GM12878 (cell line): ENCODE measurements at regions not wholly inside any gene's neighbourhood (a gene's known extent, or its start where the extent isn't known, plus 50 kb on each side); places are given as distances from the start of the nearest gene placed in this dataset.

Source experiments
- ATAC-seq: fragments of 200-7000 bp; cut with Tn5 transposase; 3 replicates; pipeline ENCODE4 v1.9.1; 2020; ENCODE audit warnings: mild to moderate bottlenecking, moderate library complexity
- BruUV-seq: library from RNA; stranded (reverse); fragments of 400-500 nt; replicated peaks from 2 replicates; lab custom pipeline; 2021; lab: Mats Ljungman, UMichigan
- CTCF ChIA-PET: fragments of 300-600 bp; sonication (Branson Sonifier 250); formaldehyde crosslinking; extraction: SDS; loops from one replicate; lab custom pipeline; 2021; ENCODE audit warnings: inconsistent platforms; lab: Yijun Ruan, JAX
- POLR2A ChIA-PET: fragments of 350-600 bp; formaldehyde crosslinking; extraction: SDS; loops from one replicate; lab custom pipeline; 2021; ENCODE audit warnings: inconsistent platforms; lab: Charles Lee
- RAD21 ChIA-PET: fragments of 300-600 bp; sonication (Branson Sonifier 250); formaldehyde crosslinking; loops from one replicate; lab custom pipeline; 2023; ENCODE audit warnings: antibody characterized with exemption; ENCODE audit not compliant: unreplicated experiment; lab: Charles Lee
- SMC1A ChIA-PET: fragments of 300-600 bp; sonication (Branson Sonifier 250); formaldehyde crosslinking; loops from one replicate; lab custom pipeline; 2023; ENCODE audit not compliant: unreplicated experiment, uncharacterized antibody; lab: Charles Lee
- DNase-seq: peaks from one replicate; pipeline ENCODE4 v3.0.0-alpha.2; 2011; ENCODE audit warnings: low read depth, low spot score
- FAIRE-seq: peaks from 3 replicates; lab custom pipeline; 2011; peaks lifted over from hg19 to GRCh38; lab: Jason Lieb, UNC
- H2AFZ ChIP-seq: 2 replicates; pipeline ENCODE4 v1.6.0; 2011; ENCODE audit warnings: low read depth, low read length, control low read depth; ENCODE audit not compliant: control insufficient read depth
- H3K27ac ChIP-seq: 2 replicates; pipeline ENCODE4 v1.5.1; 2011; ENCODE audit warnings: control low read depth; ENCODE audit not compliant: control insufficient read depth, insufficient read depth
- H3K27me3 ChIP-seq, 2 experiments: replicated peaks in 1 of 2; 2 replicates each; pipeline versions ENCODE4 v1.6.0 to v1.6.1; 2011; ENCODE audit warnings: low read length in 1 of 2; ENCODE audit not compliant: control insufficient read depth in 2 of 2, insufficient read depth in 2 of 2
- H3K36me3 ChIP-seq, 2 experiments: 2 replicates each; pipeline ENCODE4 v1.5.1; 2011; ENCODE audit warnings: low read length in 1 of 2; ENCODE audit not compliant: control insufficient read depth in 2 of 2, insufficient read depth in 2 of 2
- H3K4me1 ChIP-seq: 2 replicates; pipeline ENCODE4 v1.6.1; 2011; ENCODE audit warnings: mild to moderate bottlenecking, low read length, moderate library complexity, mixed read lengths; ENCODE audit not compliant: control insufficient read depth, insufficient read depth
- H3K4me2 ChIP-seq: 2 replicates; pipeline ENCODE4 v1.6.0; 2011; ENCODE audit warnings: control low read depth; ENCODE audit not compliant: control insufficient read depth, insufficient read depth
- H3K4me3 ChIP-seq: fragments of 200-600 bp; sonication (generic); 2 replicates; pipeline ENCODE4 v1.5.1; 2016
- H3K79me2 ChIP-seq: 2 replicates; pipeline ENCODE4 v1.6.0; 2011; ENCODE audit warnings: low read length; ENCODE audit not compliant: control insufficient read depth, insufficient read depth
- H3K9ac ChIP-seq: 2 replicates; pipeline ENCODE4 v1.8.0; 2011; ENCODE audit warnings: low read length, control low read depth, mixed read lengths; ENCODE audit not compliant: control insufficient read depth, insufficient read depth
- H3K9me3 ChIP-seq: replicated peaks from 3 replicates; pipeline ENCODE4 v1.5.1; 2011; ENCODE audit warnings: mild to moderate bottlenecking, low read length; ENCODE audit not compliant: control insufficient read depth, insufficient read depth
- H4K20me1 ChIP-seq: 2 replicates; pipeline ENCODE4 v1.6.0; 2011; ENCODE audit not compliant: control insufficient read depth, insufficient read depth
- EGR1 ChIP-seq, 2 experiments: IDR thresholded peaks; 1 replicate in 1 of 2; 2 replicates in 1 of 2; pipeline ENCODE4 v1.6.1; 2011 to 2012; ENCODE audit warnings: low read depth in 2 of 2, low read length in 2 of 2, borderline replicate concordance in 1 of 2, mild to moderate bottlenecking in 1 of 2, moderate library complexity in 1 of 2
- FOS ChIP-seq: IDR thresholded peaks from 3 replicates; pipeline ENCODE4 v1.6.1; 2011; ENCODE audit warnings: borderline replicate concordance; ENCODE audit not compliant: insufficient read length; ENCODE audit errors: extremely low read depth
- NFYA ChIP-seq: IDR thresholded peaks from 2 replicates; pipeline ENCODE4 v1.6.1; 2011; ENCODE audit warnings: low read depth, mild to moderate bottlenecking, low read length, improper control_type of control experiment, borderline replicate concordance
- NR2F1 ChIP-seq: fragments of 450-650 bp; conservative IDR thresholded peaks from 2 replicates; pipeline ENCODE4 v1.6.1; 2017; ENCODE audit warnings: mild to moderate bottlenecking
- PML ChIP-seq: IDR thresholded peaks from 2 replicates; pipeline ENCODE4 v1.6.1; 2012; ENCODE audit warnings: low read length, inconsistent platforms
- SMARCA5 ChIP-seq: fragments of 450-650 bp; IDR thresholded peaks from 2 replicates; pipeline ENCODE4 v1.6.1; 2017; ENCODE audit warnings: mild to moderate bottlenecking
- WGBS: methylation state at CpG from one replicate; pipeline ENCODE4 v1.1.6; 2016; ENCODE audit warnings: low lambda C conversion rate; ENCODE audit not compliant: insufficient replicate concordance, insufficient coverage; ENCODE audit errors: missing lambda C conversion rate; 5-methylcytosine and 5-hydroxymethylcytosine counted together
- in situ Hi-C: fragments of 300-500 bp; cut with MboI; formaldehyde crosslinking; loops from 9 replicates; pipeline ENCODE4 v1.14.3; 2018; ENCODE audit warnings: mixed read lengths
- intact Hi-C: fragments of 100-400 bp; cut with micrococcal nuclease; formaldehyde crosslinking; loops from one replicate; pipeline ENCODE4 v1.14.2; 2022; ENCODE audit not compliant: unreplicated experiment
- TF ChIP-seq, protein P1 (sequence below): fragments of 450-650 bp; IDR thresholded peaks from 2 replicates; pipeline ENCODE4 v1.6.1; 2017; ENCODE audit warnings: borderline replicate concordance
- TF ChIP-seq, protein P2 (sequence below): fragments of 450-650 bp; IDR thresholded peaks from 2 replicates; pipeline ENCODE4 v1.6.1; 2018; ENCODE audit warnings: borderline replicate concordance, mild to moderate bottlenecking; ENCODE audit not compliant: partially characterized antibody

DNA sequence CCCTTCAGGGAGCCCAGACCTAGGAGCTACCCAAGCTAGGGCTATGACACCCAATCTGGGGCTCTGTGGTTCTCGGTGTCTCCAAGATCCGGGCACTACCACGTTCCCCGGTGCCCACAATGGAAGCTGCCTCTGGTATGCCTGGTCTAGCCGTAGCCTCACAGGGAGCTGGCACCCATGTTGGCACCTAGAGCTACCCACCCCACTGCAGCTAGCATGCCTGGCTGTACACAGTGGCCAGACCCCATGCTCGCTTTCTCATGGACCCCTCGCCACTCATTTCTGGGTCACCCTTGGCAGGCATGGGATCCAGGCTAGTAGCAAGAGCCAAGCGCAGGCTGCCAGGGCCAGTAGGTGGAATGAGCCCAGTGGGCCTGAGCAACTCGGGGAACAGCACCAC is 109.0 kb downstream of the CYLC2 start:
- ATAC-seq (no peak), DNase-seq (no peak), FAIRE-seq (no peak)
- no peaks in the 10 kb centered on the region for H3K27me3 ChIP-seq
- no peaks in the 10 kb centered on the region for H3K79me2 ChIP-seq
- no peak overlapping the region for H3K4me2 ChIP-seq
- in situ Hi-C loops (no loop called here), intact Hi-C loops (no loop called here)
- SMC1A ChIA-PET, result interaction anchor here (0.9 kb wide), 1 partner anchor 10 kb away, joined by 3 read pairs; no protein-coding TSS in a partner anchor
- H3K9ac ChIP-seq, result no peak overlapping the region
- no peaks in the 10 kb centered on the region for H3K4me1 ChIP-seq
- no peaks in the 10 kb centered on the region for H3K9me3 ChIP-seq
- H2AFZ ChIP-seq, result no peak overlapping the region
- no TSS peak for BruUV-seq
- 7% methylated on average over 9 of the region's 9 CpGs for WGBS
- H3K36me3 ChIP-seq, result no peaks in the 10 kb centered on the region
- no peak overlapping the region for H3K27ac ChIP-seq
- POLR2A ChIA-PET, result no interaction called here
- no peak overlapping the region for H3K4me3 ChIP-seq
- CTCF ChIA-PET, result interaction anchor here (0.9 kb wide), 1 partner anchor 1640 kb away, joined by 3 read pairs; no protein-coding TSS in a partner anchor
- TF ChIP-seq, protein P1, sequence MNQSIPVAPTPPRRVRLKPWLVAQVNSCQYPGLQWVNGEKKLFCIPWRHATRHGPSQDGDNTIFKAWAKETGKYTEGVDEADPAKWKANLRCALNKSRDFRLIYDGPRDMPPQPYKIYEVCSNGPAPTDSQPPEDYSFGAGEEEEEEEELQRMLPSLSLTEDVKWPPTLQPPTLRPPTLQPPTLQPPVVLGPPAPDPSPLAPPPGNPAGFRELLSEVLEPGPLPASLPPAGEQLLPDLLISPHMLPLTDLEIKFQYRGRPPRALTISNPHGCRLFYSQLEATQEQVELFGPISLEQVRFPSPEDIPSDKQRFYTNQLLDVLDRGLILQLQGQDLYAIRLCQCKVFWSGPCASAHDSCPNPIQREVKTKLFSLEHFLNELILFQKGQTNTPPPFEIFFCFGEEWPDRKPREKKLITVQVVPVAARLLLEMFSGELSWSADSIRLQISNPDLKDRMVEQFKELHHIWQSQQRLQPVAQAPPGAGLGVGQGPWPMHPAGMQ, result no peak
- TF ChIP-seq NFYA, result no peak
- TF ChIP-seq EGR1 (IDR thresholded peaks at IDR 0.05; ENCODE audit: borderline replicate concordance in 1 of 2, low read depth in 2 of 2, low read length in 2 of 2), result no peak
- TF ChIP-seq, protein P2, sequence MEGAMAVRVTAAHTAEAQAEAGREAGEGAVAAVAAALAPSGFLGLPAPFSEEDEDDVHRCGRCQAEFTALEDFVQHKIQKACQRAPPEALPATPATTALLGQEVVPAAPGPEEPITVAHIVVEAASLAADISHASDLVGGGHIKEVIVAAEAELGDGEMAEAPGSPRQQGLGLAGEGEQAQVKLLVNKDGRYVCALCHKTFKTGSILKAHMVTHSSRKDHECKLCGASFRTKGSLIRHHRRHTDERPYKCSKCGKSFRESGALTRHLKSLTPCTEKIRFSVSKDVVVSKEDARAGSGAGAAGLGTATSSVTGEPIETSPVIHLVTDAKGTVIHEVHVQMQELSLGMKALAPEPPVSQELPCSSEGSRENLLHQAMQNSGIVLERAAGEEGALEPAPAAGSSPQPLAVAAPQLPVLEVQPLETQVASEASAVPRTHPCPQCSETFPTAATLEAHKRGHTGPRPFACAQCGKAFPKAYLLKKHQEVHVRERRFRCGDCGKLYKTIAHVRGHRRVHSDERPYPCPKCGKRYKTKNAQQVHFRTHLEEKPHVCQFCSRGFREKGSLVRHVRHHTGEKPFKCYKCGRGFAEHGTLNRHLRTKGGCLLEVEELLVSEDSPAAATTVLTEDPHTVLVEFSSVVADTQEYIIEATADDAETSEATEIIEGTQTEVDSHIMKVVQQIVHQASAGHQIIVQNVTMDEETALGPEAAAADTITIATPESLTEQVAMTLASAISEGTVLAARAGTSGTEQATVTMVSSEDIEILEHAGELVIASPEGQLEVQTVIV, result no peak
- TF ChIP-seq NR2F1, result no peak
- TF ChIP-seq SMARCA5, result no peak
- no peak for TF ChIP-seq FOS
- no peak for TF ChIP-seq PML
- H4K20me1 ChIP-seq, result no peaks in the 10 kb centered on the region
- RAD21 ChIA-PET, result no interaction called here
